PC-9 (cell line): ENCODE measurements at regions not wholly inside any gene's neighbourhood (a gene's known extent, or its start where the extent isn't known, plus 50 kb on each side); places are given as distances from the start of the nearest gene placed in this dataset.

Experiments used
- CTCF ChIP-seq: fragments of 200-600 bp; sonication (generic); conservative IDR thresholded peaks from 2 replicates; pipeline ENCODE4 v1.6.1; 2017; ENCODE audit warnings: mixed run types, antibody characterized with exemption, mild to moderate bottlenecking, moderate library complexity
- EZH2 ChIP-seq: fragments of 200-600 bp; sonication (generic); IDR thresholded peaks from 2 replicates; pipeline ENCODE4 v1.8.0; 2017; ENCODE audit warnings: antibody characterized with exemption, low read depth

GRCh38 chr16:72313903-72314302, 141.9 kb upstream of the PMFBP1 start:
- TF ChIP-seq CTCF (no peak), EZH2 (no peak)
